ENCODE measurements at regions not wholly inside any gene's neighbourhood (a gene's known extent, or its start where the extent isn't known, plus 50 kb on each side); places are given as distances from the start of the nearest gene placed in this dataset.

DNA sequence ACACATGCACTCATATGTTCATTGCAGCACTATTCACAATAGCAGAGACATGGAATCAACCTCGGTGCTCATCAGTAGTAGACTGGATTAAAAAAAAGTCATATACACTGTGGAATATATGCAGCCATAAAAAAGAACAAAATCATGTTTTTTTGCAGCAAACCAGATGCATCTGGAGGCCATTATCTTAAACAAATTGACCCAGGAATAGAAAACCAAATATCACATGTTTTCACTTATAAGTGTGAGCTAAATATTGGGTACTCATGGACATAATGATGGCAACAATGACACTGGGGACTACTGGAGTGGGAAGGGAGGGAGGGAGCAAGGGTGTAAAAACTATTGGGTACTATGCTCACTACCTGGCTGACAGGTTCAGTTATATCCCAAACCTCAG is 792.6 kb downstream of the EPHA4 start:
- H3K9ac ChIP-seq (ENCODE audit: low read depth in 1 of 2, low read length in 2 of 2) = no peak overlapping the region
- H3K4me1 ChIP-seq (ENCODE audit: control insufficient read depth in 2 of 2, insufficient read depth in 2 of 2, low read length in 2 of 2) = no peaks in the 10 kb centered on the region
- H3K9me3 ChIP-seq (ENCODE audit: control insufficient read depth in 2 of 2, low read length in 2 of 2) = no peaks in the 10 kb centered on the region
- H3K4me3 ChIP-seq (ENCODE audit: low read length in 2 of 2) = no peak overlapping the region
- no peaks in the 10 kb centered on the region for H3K27me3 ChIP-seq (ENCODE audit: control insufficient read depth in 2 of 2, insufficient read depth in 2 of 2, low read length in 2 of 2)
- no peak overlapping the region for H3K27ac ChIP-seq (ENCODE audit: low read depth in 2 of 2, low read length in 2 of 2)
- H3K36me3 ChIP-seq (ENCODE audit: control insufficient read depth in 2 of 2, insufficient read depth in 2 of 2, low read length in 2 of 2) = no peaks in the 10 kb centered on the region

DNA sequence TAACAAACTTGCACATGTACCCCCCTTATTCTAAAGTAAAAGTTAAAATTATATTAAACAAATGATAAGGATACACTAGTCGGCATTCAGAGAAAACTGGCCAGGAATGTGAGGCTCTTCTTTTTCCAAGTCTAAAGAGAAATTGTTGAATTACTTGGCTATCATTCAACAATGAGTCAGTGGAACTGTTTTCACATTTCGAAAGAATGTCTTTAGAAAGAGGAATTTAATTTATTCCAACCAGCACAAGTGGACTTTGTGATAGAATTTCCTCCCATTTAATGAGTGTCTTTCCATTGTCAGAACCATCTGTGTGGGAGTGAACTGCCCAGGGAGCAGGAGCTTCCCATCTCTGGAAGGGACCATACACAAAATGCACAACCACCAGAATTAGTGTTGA is 792.2 kb downstream of the EPHA4 start:
- Histone ChIP-seq H3K27me3 (ENCODE audit: control insufficient read depth in 2 of 2, insufficient read depth in 2 of 2, low read length in 2 of 2) (no peaks in the 10 kb centered on the region), H3K9me3 (ENCODE audit: control insufficient read depth in 2 of 2, low read length in 2 of 2) (no peaks in the 10 kb centered on the region), H3K4me3 (ENCODE audit: low read length in 2 of 2) (no peak overlapping the region), H3K36me3 (ENCODE audit: control insufficient read depth in 2 of 2, insufficient read depth in 2 of 2, low read length in 2 of 2) (no peaks in the 10 kb centered on the region), H3K9ac (ENCODE audit: low read depth in 1 of 2, low read length in 2 of 2) (no peak overlapping the region), H3K27ac (ENCODE audit: low read depth in 2 of 2, low read length in 2 of 2) (no peak overlapping the region), H3K4me1 (ENCODE audit: control insufficient read depth in 2 of 2, insufficient read depth in 2 of 2, low read length in 2 of 2) (no peaks in the 10 kb centered on the region)

DNA sequence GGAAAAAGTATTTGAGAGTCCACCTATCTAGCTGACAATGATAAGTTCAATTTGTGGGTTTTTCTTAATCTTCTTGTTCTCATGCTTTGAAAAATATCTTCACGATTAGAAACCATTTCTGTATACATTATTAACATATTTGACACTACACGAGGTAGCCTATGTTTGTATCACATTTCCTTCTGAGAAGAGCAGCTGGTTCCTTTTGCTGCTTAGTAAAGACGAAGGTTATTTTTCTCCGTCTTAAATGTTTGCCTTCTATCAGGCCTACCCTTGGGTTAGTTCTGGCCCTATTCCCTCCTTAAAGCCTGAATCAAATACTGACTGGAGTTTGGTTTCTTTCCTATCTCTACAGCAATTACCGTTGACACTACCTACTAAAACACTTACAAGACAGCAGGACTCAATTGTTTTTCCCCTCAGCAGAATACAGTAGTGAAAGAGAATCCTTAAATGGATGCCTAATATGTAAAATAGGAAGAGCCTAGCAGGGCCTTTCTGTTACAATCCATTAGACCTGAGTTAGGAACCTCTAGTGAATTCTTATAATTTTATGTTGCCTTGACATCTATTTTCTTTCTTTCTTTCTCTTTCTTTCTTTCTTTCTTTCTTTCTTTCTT is 790.4 kb downstream of the EPHA4 start:
- H3K9ac ChIP-seq (ENCODE audit: low read depth in 1 of 2, low read length in 2 of 2) = no peak overlapping the region
- no peaks in the 10 kb centered on the region for H3K4me1 ChIP-seq (ENCODE audit: control insufficient read depth in 2 of 2, insufficient read depth in 2 of 2, low read length in 2 of 2)
- H3K9me3 ChIP-seq (ENCODE audit: control insufficient read depth in 2 of 2, low read length in 2 of 2) = no peaks in the 10 kb centered on the region
- no peak overlapping the region for H3K27ac ChIP-seq (ENCODE audit: low read depth in 2 of 2, low read length in 2 of 2)
- no peaks in the 10 kb centered on the region for H3K36me3 ChIP-seq (ENCODE audit: control insufficient read depth in 2 of 2, insufficient read depth in 2 of 2, low read length in 2 of 2)
- no peaks in the 10 kb centered on the region for H3K27me3 ChIP-seq (ENCODE audit: control insufficient read depth in 2 of 2, insufficient read depth in 2 of 2, low read length in 2 of 2)
- no peak overlapping the region for H3K4me3 ChIP-seq (ENCODE audit: low read length in 2 of 2)

DNA sequence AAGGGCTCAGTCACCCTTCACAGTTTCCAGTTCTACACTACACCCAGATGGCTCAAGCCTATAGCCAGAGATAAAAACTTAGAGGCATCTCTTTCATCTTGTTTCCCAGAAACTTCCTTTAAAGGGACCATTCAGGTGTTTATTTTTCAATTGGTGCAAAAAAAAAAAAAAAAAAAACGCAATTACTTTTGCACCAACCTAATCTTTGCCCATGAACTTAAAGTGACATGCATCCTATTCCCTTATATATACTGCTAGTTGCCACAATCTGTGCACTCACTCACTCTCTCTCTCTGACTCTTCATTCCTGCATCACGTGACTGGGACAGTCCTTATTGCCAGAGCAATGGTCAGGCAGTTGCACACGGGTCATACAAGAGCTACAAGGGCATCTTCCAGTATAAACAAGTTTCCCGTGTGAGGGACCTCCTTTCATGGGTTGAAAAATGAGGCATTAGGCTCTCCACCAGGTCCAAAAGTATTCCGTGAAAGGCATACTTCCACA is 789.4 kb downstream of the EPHA4 start:
- H3K9ac ChIP-seq (ENCODE audit: low read depth in 1 of 2, low read length in 2 of 2) = no peak overlapping the region
- H3K27me3 ChIP-seq (ENCODE audit: control insufficient read depth in 2 of 2, insufficient read depth in 2 of 2, low read length in 2 of 2) = no peaks in the 10 kb centered on the region
- no peaks in the 10 kb centered on the region for H3K4me1 ChIP-seq (ENCODE audit: control insufficient read depth in 2 of 2, insufficient read depth in 2 of 2, low read length in 2 of 2)
- H3K4me3 ChIP-seq (ENCODE audit: low read length in 2 of 2) = no peak overlapping the region
- H3K36me3 ChIP-seq (ENCODE audit: control insufficient read depth in 2 of 2, insufficient read depth in 2 of 2, low read length in 2 of 2) = no peaks in the 10 kb centered on the region
- no peaks in the 10 kb centered on the region for H3K9me3 ChIP-seq (ENCODE audit: control insufficient read depth in 2 of 2, low read length in 2 of 2)
- H3K27ac ChIP-seq (ENCODE audit: low read depth in 2 of 2, low read length in 2 of 2) = no peak overlapping the region

DNA sequence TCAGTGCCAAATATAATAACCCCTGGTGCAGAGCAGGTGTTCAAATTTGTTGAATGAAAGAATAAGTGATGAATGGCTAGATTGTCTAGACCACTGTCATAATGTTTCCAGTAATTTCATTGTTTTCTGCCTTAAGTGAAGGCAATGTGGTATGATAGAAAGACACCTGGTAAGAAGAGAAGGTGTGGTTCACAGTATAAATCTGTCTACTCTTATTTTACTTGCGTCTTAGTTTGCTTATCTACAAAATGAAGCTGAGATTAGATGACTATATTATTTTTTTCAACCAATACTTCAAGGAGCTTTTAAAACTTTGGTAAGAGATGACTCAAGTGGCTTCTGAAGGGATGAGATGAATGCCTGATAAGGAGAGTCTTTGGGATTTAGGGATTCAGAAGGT is 788.4 kb downstream of the EPHA4 start:
- Histone ChIP-seq H3K27ac (ENCODE audit: low read depth in 2 of 2, low read length in 2 of 2) (no peak overlapping the region), H3K4me1 (ENCODE audit: control insufficient read depth in 2 of 2, insufficient read depth in 2 of 2, low read length in 2 of 2) (no peaks in the 10 kb centered on the region), H3K9ac (ENCODE audit: low read depth in 1 of 2, low read length in 2 of 2) (no peak overlapping the region), H3K27me3 (ENCODE audit: control insufficient read depth in 2 of 2, insufficient read depth in 2 of 2, low read length in 2 of 2) (no peaks in the 10 kb centered on the region), H3K9me3 (ENCODE audit: control insufficient read depth in 2 of 2, low read length in 2 of 2) (no peaks in the 10 kb centered on the region), H3K4me3 (ENCODE audit: low read length in 2 of 2) (no peak overlapping the region), H3K36me3 (ENCODE audit: control insufficient read depth in 2 of 2, insufficient read depth in 2 of 2, low read length in 2 of 2) (no peaks in the 10 kb centered on the region)

DNA sequence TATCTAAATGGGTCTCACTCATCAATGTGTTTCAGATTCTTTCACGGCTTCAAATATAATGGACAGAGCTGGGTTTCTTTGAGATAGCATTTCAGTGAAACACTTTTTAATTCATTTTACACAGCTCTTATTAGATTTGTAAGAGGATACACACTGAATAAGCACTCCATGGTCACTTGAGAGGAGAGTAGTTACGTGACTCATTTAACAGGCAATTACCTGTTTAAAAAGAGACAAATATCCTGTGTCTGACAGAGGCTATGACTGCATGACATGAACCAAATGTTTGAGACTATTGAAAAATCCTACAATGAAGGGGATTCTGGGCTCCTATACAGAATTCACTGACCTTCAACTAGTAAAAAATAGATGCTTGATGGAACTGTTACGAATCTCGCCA is 786.9 kb downstream of the EPHA4 start:
- Histone ChIP-seq H3K27ac (ENCODE audit: low read depth in 2 of 2, low read length in 2 of 2) (no peak overlapping the region), H3K9me3 (ENCODE audit: control insufficient read depth in 2 of 2, low read length in 2 of 2) (no peaks in the 10 kb centered on the region), H3K4me1 (ENCODE audit: control insufficient read depth in 2 of 2, insufficient read depth in 2 of 2, low read length in 2 of 2) (no peaks in the 10 kb centered on the region), H3K9ac (ENCODE audit: low read depth in 1 of 2, low read length in 2 of 2) (no peak overlapping the region), H3K27me3 (ENCODE audit: control insufficient read depth in 2 of 2, insufficient read depth in 2 of 2, low read length in 2 of 2) (no peaks in the 10 kb centered on the region), H3K36me3 (ENCODE audit: control insufficient read depth in 2 of 2, insufficient read depth in 2 of 2, low read length in 2 of 2) (no peaks in the 10 kb centered on the region), H3K4me3 (ENCODE audit: low read length in 2 of 2) (no peak overlapping the region)

DNA sequence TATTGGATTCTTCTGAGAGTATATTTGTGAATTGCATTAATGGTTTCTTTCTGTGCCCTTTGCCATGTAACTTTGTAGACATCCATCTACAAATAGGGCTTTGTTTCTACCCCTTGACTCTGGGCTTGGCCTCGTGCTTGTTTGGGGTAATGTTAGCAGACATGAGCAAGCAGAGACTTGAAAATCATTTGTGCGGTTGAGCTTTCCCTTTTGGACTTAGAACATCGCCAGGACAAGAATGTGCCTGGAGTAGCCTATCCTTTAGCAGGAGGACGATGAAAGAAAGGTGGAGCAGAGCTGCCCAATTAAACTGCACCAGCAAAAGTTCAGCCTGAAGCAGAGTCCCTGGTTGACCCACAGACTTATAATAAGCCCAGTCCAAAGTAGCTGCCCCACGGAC is 785.9 kb downstream of the EPHA4 start:
- Histone ChIP-seq H3K4me1 (ENCODE audit: control insufficient read depth in 2 of 2, insufficient read depth in 2 of 2, low read length in 2 of 2) (no peaks in the 10 kb centered on the region), H3K36me3 (ENCODE audit: control insufficient read depth in 2 of 2, insufficient read depth in 2 of 2, low read length in 2 of 2) (no peaks in the 10 kb centered on the region), H3K9ac (ENCODE audit: low read depth in 1 of 2, low read length in 2 of 2) (no peak overlapping the region), H3K27me3 (ENCODE audit: control insufficient read depth in 2 of 2, insufficient read depth in 2 of 2, low read length in 2 of 2) (no peaks in the 10 kb centered on the region), H3K27ac (ENCODE audit: low read depth in 2 of 2, low read length in 2 of 2) (no peak overlapping the region), H3K4me3 (ENCODE audit: low read length in 2 of 2) (no peak overlapping the region), H3K9me3 (ENCODE audit: control insufficient read depth in 2 of 2, low read length in 2 of 2) (no peaks in the 10 kb centered on the region)

DNA sequence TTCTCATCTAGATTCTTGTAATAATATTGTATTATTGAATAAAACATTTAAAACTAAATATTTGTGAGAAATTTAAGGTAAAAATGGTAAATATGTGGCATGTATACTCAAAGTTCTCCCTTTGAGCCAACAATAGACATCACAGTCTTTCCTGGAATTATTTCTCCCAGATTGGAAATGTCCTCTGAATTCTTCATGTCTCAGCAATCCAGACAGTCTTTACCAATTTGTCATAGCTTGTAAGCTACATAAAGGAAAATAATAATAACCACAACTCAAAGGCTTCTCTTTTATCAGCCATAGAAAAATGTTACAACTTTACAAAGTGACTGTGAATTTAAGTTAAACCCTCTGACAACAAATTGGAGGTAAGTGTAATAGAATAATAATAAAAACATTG is 784.9 kb downstream of the EPHA4 start:
- H3K27ac ChIP-seq (ENCODE audit: low read depth in 2 of 2, low read length in 2 of 2) = no peak overlapping the region
- H3K9ac ChIP-seq (ENCODE audit: low read depth in 1 of 2, low read length in 2 of 2) = no peak overlapping the region
- H3K4me3 ChIP-seq (ENCODE audit: low read length in 2 of 2) = no peak overlapping the region
- H3K9me3 ChIP-seq (ENCODE audit: control insufficient read depth in 2 of 2, low read length in 2 of 2) = no peaks in the 10 kb centered on the region
- no peaks in the 10 kb centered on the region for H3K27me3 ChIP-seq (ENCODE audit: control insufficient read depth in 2 of 2, insufficient read depth in 2 of 2, low read length in 2 of 2)
- H3K4me1 ChIP-seq (ENCODE audit: control insufficient read depth in 2 of 2, insufficient read depth in 2 of 2, low read length in 2 of 2) = peaks cover 0 to 2% of the 10 kb centered on the region in 2 donors
- H3K36me3 ChIP-seq (ENCODE audit: control insufficient read depth in 2 of 2, insufficient read depth in 2 of 2, low read length in 2 of 2) = no peaks in the 10 kb centered on the region

DNA sequence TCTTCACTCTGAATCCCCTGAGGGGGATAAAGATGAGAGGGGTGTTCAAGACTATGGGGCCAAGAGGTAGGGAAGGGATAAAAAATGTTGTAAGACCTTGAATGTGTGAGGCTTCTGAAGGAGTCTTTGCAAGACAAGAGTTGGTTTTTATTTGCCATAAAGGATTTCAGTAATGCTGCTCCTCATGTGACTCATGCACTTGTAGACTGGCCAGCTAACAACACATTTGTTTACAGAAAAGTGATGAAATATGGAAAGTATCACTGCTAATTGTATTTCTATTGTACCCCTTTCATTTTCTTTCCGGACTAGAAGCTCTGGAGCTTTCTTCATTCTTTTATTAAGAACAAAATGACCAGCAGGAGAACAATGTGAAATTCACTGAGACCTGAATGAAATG is 782.1 kb downstream of the EPHA4 start:
- H3K4me3 ChIP-seq (ENCODE audit: low read length in 2 of 2) = no peak overlapping the region
- no peak overlapping the region for H3K27ac ChIP-seq (ENCODE audit: low read depth in 2 of 2, low read length in 2 of 2)
- no peaks in the 10 kb centered on the region for H3K36me3 ChIP-seq (ENCODE audit: control insufficient read depth in 2 of 2, insufficient read depth in 2 of 2, low read length in 2 of 2)

DNA sequence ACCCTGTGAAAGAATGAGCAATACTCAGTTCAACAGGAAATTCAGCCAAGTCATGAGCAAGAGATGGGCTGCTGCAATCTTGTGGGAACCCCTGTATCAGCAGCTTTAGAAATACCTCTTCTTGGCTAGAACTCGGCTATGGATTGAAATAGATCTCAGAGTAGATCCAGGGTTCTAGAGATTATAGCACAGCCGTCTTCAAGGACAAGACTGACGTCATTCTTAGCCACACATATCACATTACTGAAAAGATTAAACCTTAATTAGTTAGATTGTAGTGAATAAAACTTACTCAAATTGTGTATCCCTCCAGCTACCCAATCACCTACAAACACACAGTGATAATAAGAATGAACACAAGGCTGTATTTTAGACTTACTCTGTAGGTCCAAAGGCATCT is 776.4 kb downstream of the EPHA4 start:
- no peak overlapping the region for H3K4me3 ChIP-seq (ENCODE audit: low read length in 2 of 2)
- no peak overlapping the region for H3K27ac ChIP-seq (ENCODE audit: low read depth in 2 of 2, low read length in 2 of 2)
- H3K4me1 ChIP-seq (ENCODE audit: control insufficient read depth in 2 of 2, insufficient read depth in 2 of 2, low read length in 2 of 2) = peaks cover 0 to 2% of the 10 kb centered on the region in 2 donors
- no peaks in the 10 kb centered on the region for H3K36me3 ChIP-seq (ENCODE audit: control insufficient read depth in 2 of 2, insufficient read depth in 2 of 2, low read length in 2 of 2)
- H3K27me3 ChIP-seq (ENCODE audit: control insufficient read depth in 2 of 2, insufficient read depth in 2 of 2, low read length in 2 of 2) = no peaks in the 10 kb centered on the region
- no peaks in the 10 kb centered on the region for H3K9me3 ChIP-seq (ENCODE audit: control insufficient read depth in 2 of 2, low read length in 2 of 2)
- H3K9ac ChIP-seq (ENCODE audit: low read depth in 1 of 2, low read length in 2 of 2) = no peak overlapping the region

More for the DNA sequence above, 782.1 kb downstream of the EPHA4 start:
- H3K9ac ChIP-seq (ENCODE audit: low read depth in 1 of 2, low read length in 2 of 2) = no peak overlapping the region
- no peaks in the 10 kb centered on the region for H3K27me3 ChIP-seq (ENCODE audit: control insufficient read depth in 2 of 2, insufficient read depth in 2 of 2, low read length in 2 of 2)
- no peaks in the 10 kb centered on the region for H3K9me3 ChIP-seq (ENCODE audit: control insufficient read depth in 2 of 2, low read length in 2 of 2)
- H3K4me1 ChIP-seq (ENCODE audit: control insufficient read depth in 2 of 2, insufficient read depth in 2 of 2, low read length in 2 of 2) = peaks cover 0 to 2% of the 10 kb centered on the region in 2 donors

DNA sequence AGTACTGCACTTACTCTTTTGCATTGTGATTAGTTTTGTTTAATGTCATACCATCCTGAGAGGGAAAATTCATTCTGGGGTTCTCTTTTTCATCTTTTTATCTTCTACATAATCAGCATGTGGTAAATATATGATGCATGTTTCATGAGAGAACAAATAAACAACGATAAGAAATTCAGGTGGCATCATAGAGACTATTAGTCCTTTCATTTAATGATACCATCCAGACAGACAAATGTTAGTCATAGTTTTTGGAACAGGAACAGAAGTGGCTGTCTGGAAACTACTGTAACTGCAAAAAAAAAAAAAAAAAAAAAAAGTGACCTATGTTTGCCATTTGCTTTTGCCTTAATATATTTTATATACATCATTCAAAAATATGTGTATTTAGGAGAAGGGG is 761.0 kb downstream of the EPHA4 start:
- Histone ChIP-seq H3K27ac (ENCODE audit: low read depth in 2 of 2, low read length in 2 of 2) (no peak overlapping the region), H3K36me3 (ENCODE audit: control insufficient read depth in 2 of 2, insufficient read depth in 2 of 2, low read length in 2 of 2) (no peaks in the 10 kb centered on the region), H3K27me3 (ENCODE audit: control insufficient read depth in 2 of 2, insufficient read depth in 2 of 2, low read length in 2 of 2) (no peaks in the 10 kb centered on the region), H3K4me3 (ENCODE audit: low read length in 2 of 2) (no peak overlapping the region), H3K9ac (ENCODE audit: low read depth in 1 of 2, low read length in 2 of 2) (no peak overlapping the region), H3K4me1 (ENCODE audit: control insufficient read depth in 2 of 2, insufficient read depth in 2 of 2, low read length in 2 of 2) (no peaks in the 10 kb centered on the region), H3K9me3 (ENCODE audit: control insufficient read depth in 2 of 2, low read length in 2 of 2) (no peaks in the 10 kb centered on the region)

All from mucosa of rectum (tissue), 2 donors.